CD14-positive monocyte (primary cell): ENCODE measurements at regions not wholly inside any gene's neighbourhood (a gene's known extent, or its start where the extent isn't known, plus 50 kb on each side); places are given as distances from the start of the nearest gene placed in this dataset.

ENCODE experiments used
- DNase-seq, 3 donors: peaks; one replicate each; pipeline ENCODE4 v3.0.0-alpha.2; 2011 to 2022
- H2AFZ ChIP-seq: 2 replicates; pipeline ENCODE4 v1.6.0; 2012; ENCODE audit warnings: mild to moderate bottlenecking, low read depth, low read length, inconsistent platforms; ENCODE audit not compliant: insufficient read depth, poor library complexity, severe bottlenecking
- H3K27ac ChIP-seq, 2 donors: 1 replicate in 1 of 2; 2 replicates in 1 of 2; pipeline ENCODE4 v1.5.1; 2012 to 2013; ENCODE audit warnings: low read length in 2 of 2, control low read depth in 1 of 2, inconsistent platforms in 1 of 2, low read depth in 1 of 2, mild to moderate bottlenecking in 1 of 2
- H3K27me3 ChIP-seq, 2 donors: one replicate each; pipeline versions ENCODE4 v1.6.0 to v1.6.1; 2011 to 2013; ENCODE audit warnings: low read length in 2 of 2; ENCODE audit not compliant: control insufficient read depth in 2 of 2, insufficient read depth in 2 of 2
- H3K36me3 ChIP-seq, 2 donors: replicated peaks in 1 of 2; 1 replicate in 1 of 2; 2 replicates in 1 of 2; pipeline versions ENCODE4 v1.5.1 to v1.6.1; 2012 to 2013; ENCODE audit warnings: low read length in 2 of 2, control low read depth in 1 of 2, inconsistent platforms in 1 of 2, mild to moderate bottlenecking in 1 of 2; ENCODE audit not compliant: insufficient read depth in 2 of 2, control insufficient read depth in 1 of 2
- H3K4me1 ChIP-seq, 2 donors: 1 replicate in 1 of 2; 2 replicates in 1 of 2; pipeline versions ENCODE4 v1.5.1 to v1.6.1; 2012 to 2013; ENCODE audit warnings: low read length in 2 of 2, control low read depth in 1 of 2, inconsistent platforms in 1 of 2, mild to moderate bottlenecking in 1 of 2, moderate library complexity in 1 of 2; ENCODE audit not compliant: insufficient read depth in 2 of 2, control insufficient read depth in 1 of 2
- H3K4me2 ChIP-seq: replicated peaks from 2 replicates; pipeline ENCODE3; 2012; ENCODE audit warnings: low read length, moderate library complexity, mild to moderate bottlenecking; ENCODE audit not compliant: poor library complexity, severe bottlenecking; ENCODE audit errors: extremely low read depth
- H3K4me3 ChIP-seq, 3 experiments: fragments of 200-600 bp in 1 of 3; sonication (generic) in 1 of 3; replicated peaks in 1 of 3; 1 replicate in 2 of 3; 2 replicates in 1 of 3; pipeline ENCODE4 v1.5.1; 2011 to 2013; ENCODE audit warnings: low read length in 3 of 3, mild to moderate bottlenecking in 3 of 3, control low read depth in 2 of 3, low read depth in 2 of 3, inconsistent platforms in 1 of 3, moderate library complexity in 1 of 3
- H3K79me2 ChIP-seq: 2 replicates; pipeline ENCODE4 v1.6.0; 2012; ENCODE audit warnings: mild to moderate bottlenecking, control low read depth, inconsistent platforms, low read length, moderate library complexity; ENCODE audit not compliant: insufficient read depth
- H3K9ac ChIP-seq: 2 replicates; pipeline ENCODE4 v1.6.0; 2017; ENCODE audit warnings: low read length, mild to moderate bottlenecking; ENCODE audit not compliant: insufficient read depth, poor library complexity, severe bottlenecking
- H3K9me3 ChIP-seq, 2 donors: replicated peaks in 1 of 2; 1 replicate in 1 of 2; 2 replicates in 1 of 2; pipeline versions ENCODE4 v1.5.1 to v1.6.1; 2012 to 2013; ENCODE audit warnings: low read length in 2 of 2, control low read depth in 1 of 2; ENCODE audit not compliant: control insufficient read depth in 1 of 2, insufficient read depth in 1 of 2
- H4K20me1 ChIP-seq: 2 replicates; pipeline ENCODE4 v1.6.0; 2012; ENCODE audit warnings: mild to moderate bottlenecking, low read length, control low read depth, moderate library complexity; ENCODE audit not compliant: insufficient read depth
- H3K27ac Mint-ChIP-seq, 7 donors: one replicate each; pipeline ENCODE4 v1.8.0; 2020; ENCODE audit warnings: mild to moderate bottlenecking in 7 of 7, mixed read lengths in 7 of 7, moderate library complexity in 6 of 7, inconsistent platforms in 2 of 7
- H3K27me3 Mint-ChIP-seq, 3 donors: one replicate each; pipeline ENCODE4 v1.8.0; 2021 to 2022; ENCODE audit warnings: low read depth in 3 of 3, mild to moderate bottlenecking in 3 of 3, mixed read lengths in 3 of 3, moderate library complexity in 3 of 3, inconsistent platforms in 1 of 3
- H3K36me3 Mint-ChIP-seq, 2 donors: one replicate each; pipeline ENCODE4 v1.8.0; 2020; ENCODE audit warnings: mixed read lengths in 2 of 2, inconsistent platforms in 1 of 2, mild to moderate bottlenecking in 1 of 2
- H3K4me1 Mint-ChIP-seq: one replicate; pipeline ENCODE4 v1.8.0; 2020; ENCODE audit warnings: mild to moderate bottlenecking, mixed read lengths
- H3K4me3 Mint-ChIP-seq, 2 donors: one replicate each; pipeline ENCODE4 v1.8.0; 2020; ENCODE audit warnings: mild to moderate bottlenecking in 2 of 2, mixed read lengths in 2 of 2, moderate library complexity in 1 of 2
- H3K9me3 Mint-ChIP-seq, 7 donors: one replicate each; pipeline ENCODE4 v1.8.0; 2020 to 2022; ENCODE audit warnings: mixed read lengths in 7 of 7, mild to moderate bottlenecking in 6 of 7, moderate library complexity in 6 of 7, inconsistent platforms in 2 of 7
- WGBS: methylation state at CpG from one replicate; pipeline ENCODE4 v1.1.5; 2013; ENCODE audit warnings: missing lambda C conversion rate; ENCODE audit not compliant: insufficient coverage; 5-methylcytosine and 5-hydroxymethylcytosine counted together
- intact Hi-C, 2 donors: fragments of 100-400 bp; cut with micrococcal nuclease; formaldehyde crosslinking; loops; one replicate each; pipeline versions ENCODE4 v1.15.0 to v1.15.1; 2023
- TF ChIP-seq, protein P1 (sequence below): fragments of 200-600 bp; IDR thresholded peaks from one replicate; pipeline ENCODE4 v1.8.0; 2022; ENCODE audit warnings: antibody characterized with exemption, mild to moderate bottlenecking

DNA sequence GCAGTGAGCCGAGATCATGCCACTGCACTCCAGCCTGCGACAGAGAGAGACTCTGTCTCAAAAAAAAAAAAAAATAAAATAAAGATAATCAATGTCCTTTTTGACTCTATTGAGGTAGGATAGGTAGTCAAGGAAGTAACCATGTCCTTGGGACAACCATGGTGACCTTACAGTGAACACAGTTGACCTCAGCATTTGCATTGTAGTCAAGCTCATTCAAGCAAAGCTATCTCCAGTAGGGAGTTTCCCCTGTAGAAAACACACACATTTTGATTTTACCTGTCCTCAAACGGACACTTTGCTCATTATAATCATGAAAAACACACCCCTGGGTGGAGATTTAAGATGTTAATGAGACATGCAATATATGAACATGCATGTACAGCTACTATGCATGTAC is 171.7 kb downstream of the KIF20B start:
- no peak overlapping the region for H3K4me3 Mint-ChIP-seq
- H3K27me3 ChIP-seq = no peaks in the 10 kb centered on the region
- H4K20me1 ChIP-seq = no peaks in the 10 kb centered on the region
- H3K4me3 ChIP-seq = no peak overlapping the region
- TF ChIP-seq, protein P1, sequence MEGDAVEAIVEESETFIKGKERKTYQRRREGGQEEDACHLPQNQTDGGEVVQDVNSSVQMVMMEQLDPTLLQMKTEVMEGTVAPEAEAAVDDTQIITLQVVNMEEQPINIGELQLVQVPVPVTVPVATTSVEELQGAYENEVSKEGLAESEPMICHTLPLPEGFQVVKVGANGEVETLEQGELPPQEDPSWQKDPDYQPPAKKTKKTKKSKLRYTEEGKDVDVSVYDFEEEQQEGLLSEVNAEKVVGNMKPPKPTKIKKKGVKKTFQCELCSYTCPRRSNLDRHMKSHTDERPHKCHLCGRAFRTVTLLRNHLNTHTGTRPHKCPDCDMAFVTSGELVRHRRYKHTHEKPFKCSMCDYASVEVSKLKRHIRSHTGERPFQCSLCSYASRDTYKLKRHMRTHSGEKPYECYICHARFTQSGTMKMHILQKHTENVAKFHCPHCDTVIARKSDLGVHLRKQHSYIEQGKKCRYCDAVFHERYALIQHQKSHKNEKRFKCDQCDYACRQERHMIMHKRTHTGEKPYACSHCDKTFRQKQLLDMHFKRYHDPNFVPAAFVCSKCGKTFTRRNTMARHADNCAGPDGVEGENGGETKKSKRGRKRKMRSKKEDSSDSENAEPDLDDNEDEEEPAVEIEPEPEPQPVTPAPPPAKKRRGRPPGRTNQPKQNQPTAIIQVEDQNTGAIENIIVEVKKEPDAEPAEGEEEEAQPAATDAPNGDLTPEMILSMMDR = no peak
- peaks cover 0 to 5% of the 10 kb centered on the region in 2 donors for H3K9me3 ChIP-seq
- no peak for DNase-seq
- H3K79me2 ChIP-seq = no peaks in the 10 kb centered on the region
- no CpG with 5 or more reads among the region's 3 CpGs for WGBS
- H3K36me3 ChIP-seq = no peaks in the 10 kb centered on the region
- intact Hi-C loops = no loop called here
- no peak overlapping the region for H3K4me2 ChIP-seq
- H3K27ac Mint-ChIP-seq = no peak overlapping the region
- H2AFZ ChIP-seq = no peak overlapping the region
- H3K4me1 ChIP-seq = no peaks in the 10 kb centered on the region
- no peak overlapping the region for H3K27ac ChIP-seq
- H3K4me1 Mint-ChIP-seq = no peaks in the 10 kb centered on the region
- H3K27me3 Mint-ChIP-seq = peaks cover 0 to 2% (median 0%) of the 10 kb centered on the region in 3 donors
- H3K9me3 Mint-ChIP-seq = peaks cover 4 to 14% (median 5%) of the 10 kb centered on the region in 7 donors
- no peaks in the 10 kb centered on the region for H3K36me3 Mint-ChIP-seq
- no peak overlapping the region for H3K9ac ChIP-seq

DNA sequence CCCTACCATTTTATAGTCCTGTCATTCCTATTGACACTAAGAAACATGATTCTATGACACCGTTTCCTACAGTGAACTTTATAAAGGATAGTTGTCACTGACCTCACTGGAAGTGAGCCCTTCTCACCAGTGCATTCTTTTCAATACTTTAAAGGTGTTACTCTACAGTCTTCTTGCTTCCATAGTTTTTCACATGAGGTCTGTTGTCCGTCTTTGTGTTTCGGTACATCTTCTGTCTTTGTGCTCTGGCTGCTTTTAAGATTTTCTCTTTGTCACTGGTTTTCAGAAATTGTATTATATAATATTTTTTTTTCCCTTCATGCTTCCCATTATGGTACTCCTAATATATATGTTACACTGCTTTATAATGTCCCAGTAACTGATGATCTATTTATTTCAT is 174.2 kb downstream of the KIF20B start:
- H3K27ac Mint-ChIP-seq = no peak overlapping the region
- peaks cover 0 to 2% (median 0%) of the 10 kb centered on the region in 3 donors for H3K27me3 Mint-ChIP-seq
- Histone ChIP-seq H3K36me3 (no peaks in the 10 kb centered on the region), H3K4me2 (no peak overlapping the region), H2AFZ (no peak overlapping the region), H3K4me1 (no peaks in the 10 kb centered on the region), H3K79me2 (no peaks in the 10 kb centered on the region), H3K27ac (no peak overlapping the region), H3K9me3 (peaks cover 0 to 5% of the 10 kb centered on the region in 2 donors), H4K20me1 (no peaks in the 10 kb centered on the region), H3K4me3 (no peak overlapping the region), H3K9ac (no peak overlapping the region), H3K27me3 (no peaks in the 10 kb centered on the region)
- H3K4me1 Mint-ChIP-seq = no peaks in the 10 kb centered on the region
- H3K36me3 Mint-ChIP-seq = no peaks in the 10 kb centered on the region
- no peak for DNase-seq
- intact Hi-C loops = no loop called here
- H3K4me3 Mint-ChIP-seq = no peak overlapping the region
- peaks cover 4 to 16% (median 5%) of the 10 kb centered on the region in 7 donors for H3K9me3 Mint-ChIP-seq
- 100% methylated on average over 1 of the region's 3 CpGs for WGBS
- TF ChIP-seq, protein P1 = no peak
